NCI-H1105 (cell line): ENCODE measurements at regions not wholly inside any gene's neighbourhood (a gene's known extent, or its start where the extent isn't known, plus 50 kb on each side); places are given as distances from the start of the nearest gene placed in this dataset.
"Not testable (repeated sequence)": the region's sequence is repeated elsewhere in the genome, so short reads cannot be mapped to it uniquely, and the experiment has no call there.

Experiments
- DNase-seq: peaks from one replicate; lab custom pipeline; 2025; lab: John Stamatoyannopoulos, UW

GRCh38 chr1:115453666-115454065, 115.6 kb upstream of the NGF start:
- no peak for DNase-seq

- DNase-seq: no peak
Measured at GRCh38 chr1:115452600-115453329, 114.7 kb upstream of the NGF start.

- DNase-seq: no peak
Measured at GRCh38 chr1:115450501-115451040, 112.5 kb upstream of the NGF start.

GRCh38 chr1:115448282-115449044, 110.4 kb upstream of the NGF start:
- no peak for DNase-seq

GRCh38 chr1:115447672-115448071, 109.6 kb upstream of the NGF start:
- DNase-seq: no peak

- DNase-seq: no peak
Measured at GRCh38 chr1:115445090-115445489, 107.0 kb upstream of the NGF start.

GRCh38 chr1:115440733-115441132, 102.7 kb upstream of the NGF start:
- DNase-seq: no peak

- DNase-seq: not testable (repeated sequence)
Measured at GRCh38 chr1:115439520-115439919, 101.5 kb upstream of the NGF start.

- DNase-seq: peak; percentile 96
Measured at GRCh38 chr1:115437196-115437595, 99.1 kb upstream of the NGF start.

- DNase-seq: no peak
Measured at GRCh38 chr1:115436596-115436995, 98.5 kb upstream of the NGF start.

GRCh38 chr1:115433483-115433882, 95.4 kb upstream of the NGF start:
- no peak for DNase-seq

GRCh38 chr1:115432061-115432460, 94.0 kb upstream of the NGF start:
- no peak for DNase-seq

GRCh38 chr1:115430441-115431158, 92.6 kb upstream of the NGF start:
- DNase-seq: no peak

GRCh38 chr1:115429884-115430283, 91.8 kb upstream of the NGF start:
- no peak for DNase-seq

- no peak for DNase-seq
Measured at GRCh38 chr1:115429241-115429640, 91.2 kb upstream of the NGF start.

GRCh38 chr1:115428676-115429075, 90.6 kb upstream of the NGF start:
- no peak for DNase-seq

GRCh38 chr1:115428256-115428655, 90.2 kb upstream of the NGF start:
- no peak for DNase-seq

- no peak for DNase-seq
Measured at GRCh38 chr1:115426956-115427355, 88.9 kb upstream of the NGF start.

GRCh38 chr1:115426231-115426771, 88.3 kb upstream of the NGF start:
- no peak for DNase-seq

- no peak for DNase-seq
Measured at GRCh38 chr1:115425442-115425841, 87.4 kb upstream of the NGF start.

- no peak for DNase-seq
Measured at GRCh38 chr1:115423776-115424175, 85.7 kb upstream of the NGF start.

- DNase-seq: no peak
Measured at GRCh38 chr1:115419571-115419970, 81.5 kb upstream of the NGF start.
